ENCODE measurements at regions not wholly inside any gene's neighbourhood (a gene's known extent, or its start where the extent isn't known, plus 50 kb on each side); places are given as distances from the start of the nearest gene placed in this dataset.

- TF ChIP-seq CTCF (IDR thresholded peaks at IDR 0.05) = no peak
- no peak for TF ChIP-seq POLR2A (IDR thresholded peaks at IDR 0.05; ENCODE audit: low read length)
- no peak for TF ChIP-seq REST (IDR thresholded peaks at IDR 0.05)
- no peak for TF ChIP-seq JUNB (IDR thresholded peaks at IDR 0.05)
- no peak for TF ChIP-seq KDM1A (IDR thresholded peaks at IDR 0.05; ENCODE audit: low read depth)
- no peak for TF ChIP-seq TP53 (CRISPR knock-in tag; IDR thresholded peaks at IDR 0.05)
- no peak for TF ChIP-seq CEBPB (IDR thresholded peaks at IDR 0.05)
Observed at GRCh38 chr4:54157606-54158005, 57.6 kb downstream of the GSX2 start.

Data from A549 (cell line).